SK-N-SH (cell line): ENCODE measurements at regions not wholly inside any gene's neighbourhood (a gene's known extent, or its start where the extent isn't known, plus 50 kb on each side); places are given as distances from the start of the nearest gene placed in this dataset.

ENCODE experiments used
- EP300 ChIP-seq, 2 experiments: IDR thresholded peaks; 2 replicates each; pipeline versions ENCODE4 v1.4.0 to v1.6.1; 2012; ENCODE audit warnings: borderline replicate concordance in 1 of 2, low read depth in 1 of 2, low read length in 1 of 2
- EZH2phosphoT487 ChIP-seq: fragments of 200-600 bp; sonication (generic); IDR thresholded peaks from 2 replicates; pipeline ENCODE4 v1.6.1; 2017; ENCODE audit warnings: low read depth, mixed run types, mild to moderate bottlenecking, antibody characterized with exemption, moderate library complexity, borderline replicate concordance
- FOSL2 ChIP-seq: IDR thresholded peaks from 2 replicates; pipeline ENCODE4 v1.4.0; 2012; ENCODE audit warnings: low read depth, mild to moderate bottlenecking, moderate library complexity, borderline replicate concordance
- NFIC ChIP-seq: IDR thresholded peaks from 2 replicates; pipeline ENCODE4 v1.4.0; 2012; ENCODE audit warnings: borderline replicate concordance
- TAF1 ChIP-seq: IDR thresholded peaks from 2 replicates; pipeline ENCODE4 v1.6.1; 2012; ENCODE audit warnings: low read depth, mild to moderate bottlenecking, low read length, moderate library complexity, borderline replicate concordance
- TCF12 ChIP-seq: IDR thresholded peaks from 2 replicates; pipeline ENCODE4 v1.4.0; 2012
- TF ChIP-seq, protein P1 (sequence below): fragments of 200-600 bp; sonication (generic); IDR thresholded peaks from 2 replicates; pipeline ENCODE4 v1.6.1; 2017; ENCODE audit warnings: antibody characterized with exemption, mild to moderate bottlenecking, moderate library complexity

DNA sequence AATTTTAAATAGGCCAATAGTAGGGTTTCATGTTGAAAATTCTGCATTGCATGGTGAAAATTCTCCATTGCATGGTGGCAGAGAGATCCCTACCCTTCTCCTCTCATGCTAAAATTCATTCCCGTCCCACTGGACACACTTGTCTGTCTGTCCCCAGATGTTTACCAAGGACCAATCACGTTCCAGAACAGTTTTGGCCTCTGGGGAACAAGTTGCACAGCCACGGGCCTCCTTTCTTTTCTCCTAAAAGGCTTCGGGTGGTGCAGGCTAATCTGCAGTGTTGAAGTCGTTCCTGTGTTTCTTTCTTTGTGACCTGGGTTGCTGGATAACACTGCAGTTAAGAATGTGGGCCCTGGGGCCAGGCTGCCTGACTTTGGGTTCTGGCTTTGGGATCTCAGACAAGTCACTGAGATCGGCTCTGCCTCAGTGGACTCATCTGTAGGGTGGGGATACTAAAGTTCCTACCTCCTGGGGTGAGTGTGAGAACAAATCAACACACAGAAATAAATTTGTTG is 113.1 kb upstream of the FAM204A start:
- TF ChIP-seq, protein P1, sequence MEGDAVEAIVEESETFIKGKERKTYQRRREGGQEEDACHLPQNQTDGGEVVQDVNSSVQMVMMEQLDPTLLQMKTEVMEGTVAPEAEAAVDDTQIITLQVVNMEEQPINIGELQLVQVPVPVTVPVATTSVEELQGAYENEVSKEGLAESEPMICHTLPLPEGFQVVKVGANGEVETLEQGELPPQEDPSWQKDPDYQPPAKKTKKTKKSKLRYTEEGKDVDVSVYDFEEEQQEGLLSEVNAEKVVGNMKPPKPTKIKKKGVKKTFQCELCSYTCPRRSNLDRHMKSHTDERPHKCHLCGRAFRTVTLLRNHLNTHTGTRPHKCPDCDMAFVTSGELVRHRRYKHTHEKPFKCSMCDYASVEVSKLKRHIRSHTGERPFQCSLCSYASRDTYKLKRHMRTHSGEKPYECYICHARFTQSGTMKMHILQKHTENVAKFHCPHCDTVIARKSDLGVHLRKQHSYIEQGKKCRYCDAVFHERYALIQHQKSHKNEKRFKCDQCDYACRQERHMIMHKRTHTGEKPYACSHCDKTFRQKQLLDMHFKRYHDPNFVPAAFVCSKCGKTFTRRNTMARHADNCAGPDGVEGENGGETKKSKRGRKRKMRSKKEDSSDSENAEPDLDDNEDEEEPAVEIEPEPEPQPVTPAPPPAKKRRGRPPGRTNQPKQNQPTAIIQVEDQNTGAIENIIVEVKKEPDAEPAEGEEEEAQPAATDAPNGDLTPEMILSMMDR: no peak
- TF ChIP-seq EP300 (IDR thresholded peaks at IDR 0.05; ENCODE audit: borderline replicate concordance in 1 of 2, low read depth in 1 of 2, low read length in 1 of 2) (no peak), EZH2phosphoT487 (no peak), TAF1 (no peak), NFIC (no peak), TCF12 (no peak), FOSL2 (no peak)
